HG03439 (cell line): ENCODE measurements at regions not wholly inside any gene's neighbourhood (a gene's known extent, or its start where the extent isn't known, plus 50 kb on each side); places are given as distances from the start of the nearest gene placed in this dataset.

Experiments
- ATAC-seq: cut with Tn5 transposase; IDR thresholded peaks from one replicate; pipeline ENCODE4 v1.9.1; 2021; ENCODE audit warnings: mild to moderate bottlenecking, moderate library complexity; ENCODE audit not compliant: unreplicated experiment

- ATAC-seq: no peak
Measured at GRCh38 chr1:4113897-4114296, 213.8 kb upstream of the C1orf174 start.

GRCh38 chr1:4115191-4115900 lies 215.3 kb upstream of the C1orf174 start:
- ATAC-seq: no peak

GRCh38 chr1:4117196-4117595 lies 217.1 kb upstream of the C1orf174 start:
- ATAC-seq: no peak

- no peak for ATAC-seq
Measured at GRCh38 chr1:4118746-4119515, 218.9 kb upstream of the C1orf174 start.

- ATAC-seq: no peak
Measured at GRCh38 chr1:4119516-4120220, 219.6 kb upstream of the C1orf174 start.

GRCh38 chr1:4120557-4121292 lies 220.7 kb upstream of the C1orf174 start:
- no peak for ATAC-seq

- no peak for ATAC-seq
Measured at GRCh38 chr1:4121293-4121684, 221.2 kb upstream of the C1orf174 start.

- no peak for ATAC-seq
Measured at GRCh38 chr1:4121834-4122512, 221.9 kb upstream of the C1orf174 start.

- ATAC-seq: no peak
Measured at GRCh38 chr1:4122513-4123160, 222.6 kb upstream of the C1orf174 start.

- no peak for ATAC-seq
Measured at GRCh38 chr1:4124631-4125145, 224.6 kb upstream of the C1orf174 start.

- ATAC-seq: no peak
Measured at GRCh38 chr1:4126251-4126650, 226.2 kb upstream of the C1orf174 start.

GRCh38 chr1:4126731-4127591 lies 226.9 kb upstream of the C1orf174 start:
- no peak for ATAC-seq

- no peak for ATAC-seq
Measured at GRCh38 chr1:4127592-4128140, 227.6 kb upstream of the C1orf174 start.

- ATAC-seq: no peak
Measured at GRCh38 chr1:4128616-4129015, 228.5 kb upstream of the C1orf174 start.

GRCh38 chr1:4129693-4130092 lies 229.6 kb upstream of the C1orf174 start:
- no peak for ATAC-seq

- no peak for ATAC-seq
Measured at GRCh38 chr1:4130096-4130495, 230.0 kb upstream of the C1orf174 start.

- no peak for ATAC-seq
Measured at GRCh38 chr1:4131734-4132133, 231.7 kb upstream of the C1orf174 start.
